K562 (cell line): ENCODE measurements at regions not wholly inside any gene's neighbourhood (a gene's known extent, or its start where the extent isn't known, plus 50 kb on each side); places are given as distances from the start of the nearest gene placed in this dataset.

Experiments
- ARHGAP35 ChIP-seq: fragments of 450-650 bp; IDR thresholded peaks from 2 replicates; pipeline ENCODE4 v1.6.1; 2018; ENCODE audit not compliant: partially characterized antibody
- CBX3 ChIP-seq, 2 experiments: IDR thresholded peaks; 1 replicate in 1 of 2; 2 replicates in 1 of 2; pipeline ENCODE4 v1.6.1; 2012; ENCODE audit warnings: inconsistent platforms in 2 of 2, low read length in 2 of 2, borderline replicate concordance in 1 of 2, control low read depth in 1 of 2
- CCNT2 ChIP-seq: IDR thresholded peaks from 2 replicates; pipeline ENCODE4 v1.6.1; 2011; ENCODE audit warnings: borderline replicate concordance, low read depth, mild to moderate bottlenecking, moderate library complexity, mixed read lengths, low read length; ENCODE audit not compliant: insufficient read length; ENCODE audit errors: extremely low read depth
- CHD2 ChIP-seq: IDR thresholded peaks from 2 replicates; pipeline ENCODE4 v1.6.1; 2011; ENCODE audit warnings: low read depth, low read length
- FOXA3 ChIP-seq, 2 experiments: fragments of 450-650 bp in 1 of 2; sonication (generic) in 1 of 2; formaldehyde crosslinking; IDR thresholded peaks in 1 of 2; conservative IDR thresholded peaks in 1 of 2; 2 replicates each; pipeline versions ENCODE4 v1.4.0 to v1.8.0; 2020 to 2022; ENCODE audit warnings: mild to moderate bottlenecking in 2 of 2, missing genetic modification reagents in 1 of 2
- FOXP1 ChIP-seq: sonication (generic); formaldehyde crosslinking; IDR thresholded peaks from 2 replicates; pipeline ENCODE4 v1.8.0; 2022; ENCODE audit warnings: mild to moderate bottlenecking, missing genetic modification reagents
- GABPA ChIP-seq: fragments of 200-800 bp; sonication (Bioruptor generic); conservative IDR thresholded peaks from 2 replicates; pipeline ENCODE4 v1.6.1; 2016; ENCODE audit warnings: low read depth, missing genetic modification characterization, missing compliant biosample characterization
- GTF2A2 ChIP-seq: IDR thresholded peaks from 2 replicates; pipeline ENCODE4 v1.6.1; 2016; ENCODE audit warnings: mild to moderate bottlenecking, missing genetic modification characterization, missing compliant biosample characterization
- JUNB ChIP-seq: fragments of 450-650 bp; formaldehyde crosslinking; conservative IDR thresholded peaks from 2 replicates; pipeline ENCODE4 v1.4.0; 2020; ENCODE audit warnings: mild to moderate bottlenecking
- MAFG ChIP-seq: fragments of 450-650 bp; conservative IDR thresholded peaks from 2 replicates; pipeline ENCODE4 v1.6.1; 2016; ENCODE audit warnings: missing genetic modification characterization, missing compliant biosample characterization
- MAZ ChIP-seq, 2 experiments: fragments of 450-650 bp in 1 of 2; sonication (generic) in 1 of 2; formaldehyde crosslinking; IDR thresholded peaks in 1 of 2; conservative IDR thresholded peaks in 1 of 2; 2 replicates each; pipeline versions ENCODE4 v1.4.0 to v1.5.0; 2020; ENCODE audit warnings: mild to moderate bottlenecking in 1 of 2, missing genetic modification reagents in 1 of 2
- POLR3A ChIP-seq: IDR thresholded peaks from 2 replicates; pipeline ENCODE4 v1.6.1; 2011; ENCODE audit warnings: borderline replicate concordance, mild to moderate bottlenecking, moderate library complexity; ENCODE audit not compliant: insufficient read length, insufficient read depth; ENCODE audit errors: extremely low read depth
- RB1 ChIP-seq: fragments of 450-650 bp; IDR thresholded peaks from 2 replicates; pipeline ENCODE4 v1.6.1; 2017; ENCODE audit warnings: low read depth, mild to moderate bottlenecking
- SNRNP70 ChIP-seq: fragments of 200-400 bp; formaldehyde crosslinking; optimal IDR thresholded peaks from 2 replicates; pipeline ENCODE3; 2017; ENCODE audit warnings: low read depth, low read length
- SPI1 ChIP-seq: IDR thresholded peaks from 2 replicates; pipeline ENCODE4 v1.6.1; 2011; ENCODE audit warnings: low read depth, low read length, control low read depth, borderline replicate concordance
- SREBF1 ChIP-seq: fragments of 150-350 bp; IDR thresholded peaks from 2 replicates; pipeline ENCODE4 v1.6.1; 2014; ENCODE audit warnings: antibody characterized with exemption, low read depth, low read length, borderline replicate concordance
- STAG1 ChIP-seq: sonication (generic); formaldehyde crosslinking; IDR thresholded peaks from 2 replicates; pipeline ENCODE4 v1.5.0; 2020; ENCODE audit warnings: missing genetic modification reagents, borderline replicate concordance
- TBL1XR1 ChIP-seq, 2 experiments: IDR thresholded peaks; 2 replicates each; pipeline ENCODE4 v1.6.1; 2012; ENCODE audit warnings: improper control_type of control experiment in 2 of 2, low read length in 2 of 2, mild to moderate bottlenecking in 1 of 2
- THRAP3 ChIP-seq: fragments of 450-650 bp; IDR thresholded peaks from 2 replicates; pipeline ENCODE4 v1.6.1; 2016; ENCODE audit warnings: mild to moderate bottlenecking, inconsistent platforms, borderline replicate concordance
- ZNF316 ChIP-seq: fragments of 450-650 bp; IDR thresholded peaks from 2 replicates; pipeline ENCODE4 v1.6.1; 2016
- ZNF644 ChIP-seq: fragments of 200-800 bp; sonication (Bioruptor generic); IDR thresholded peaks from 2 replicates; pipeline ENCODE4 v1.6.1; 2016; ENCODE audit warnings: low read depth, missing genetic modification characterization, missing compliant biosample characterization
- ZNF766 ChIP-seq: fragments of 200-800 bp; sonication (Bioruptor generic); conservative IDR thresholded peaks from 2 replicates; pipeline ENCODE4 v1.6.1; 2016; ENCODE audit warnings: missing genetic modification characterization, missing compliant biosample characterization
- TF ChIP-seq, protein P1 (sequence below): sonication (generic); formaldehyde crosslinking; IDR thresholded peaks from 2 replicates; pipeline ENCODE4 v1.8.0; 2022; ENCODE audit warnings: missing genetic modification reagents, mild to moderate bottlenecking, moderate library complexity, borderline replicate concordance

DNA sequence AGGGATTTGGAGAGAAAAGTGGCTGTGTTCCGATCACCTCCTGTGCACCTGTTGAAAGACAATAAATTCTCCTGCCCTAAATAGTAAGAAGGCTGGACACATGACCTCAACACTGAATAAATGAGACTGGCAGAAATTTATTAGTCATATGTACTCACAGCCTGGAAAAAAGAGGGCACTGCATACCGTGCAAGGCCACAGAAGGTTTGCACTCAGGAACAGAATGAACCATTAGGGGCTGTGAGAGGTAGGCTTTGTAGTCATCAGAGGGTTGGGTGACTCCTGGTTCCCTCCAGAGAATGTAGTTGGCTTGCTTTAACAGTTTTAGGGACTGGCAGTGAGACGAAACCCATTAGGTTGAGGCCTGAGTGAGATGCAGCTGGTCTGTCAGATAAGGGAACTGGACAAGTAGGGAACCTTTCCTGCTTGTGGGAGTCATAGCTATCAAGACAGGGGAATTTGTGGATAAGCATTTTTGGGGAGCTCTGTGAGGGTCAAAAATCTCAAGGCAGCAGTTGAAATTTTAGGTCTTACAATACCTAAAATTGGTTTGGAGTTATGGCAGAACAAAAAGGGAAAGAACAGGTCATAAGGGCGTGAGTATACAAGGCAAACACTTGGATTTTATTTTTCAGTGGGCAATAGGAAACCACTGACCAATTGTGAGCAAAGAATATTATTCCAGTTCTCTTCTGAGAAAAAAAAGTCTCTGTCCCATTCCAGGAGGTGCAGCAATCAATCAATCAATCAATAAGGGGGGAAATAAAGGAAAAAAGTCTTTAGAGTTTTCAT, 67.9 kb upstream of the BTN3A2 start (continued):
- 0 out of 2 replicates have a peak, but pooled peaks have one; percentile 12 for TF ChIP-seq RB1
- TF ChIP-seq ZNF766 (CRISPR knock-in tag): peak; percentile 85
- TF ChIP-seq STAG1: no peak
- TF ChIP-seq SNRNP70: no peak
- 0 out of 2 replicates have a peak, but pooled peaks have one; percentile 21 for TF ChIP-seq GTF2A2 (tag)
- peak; percentile 57 to 74 for TF ChIP-seq MAZ (CRISPR knock-in tag; conservative IDR thresholded peaks at IDR 0.05 in 1 of 2, IDR thresholded peaks at IDR 0.05 in 1 of 2)
- no peak for TF ChIP-seq THRAP3
- 0 out of 2 replicates have a peak, but pooled peaks have one; percentile 17 for TF ChIP-seq CHD2
- peak; percentile 76 to 97; a peak in 3 of 4 replicates for TF ChIP-seq TBL1XR1 (IDR thresholded peaks at IDR 0.05; ENCODE audit: low read length in 2 of 2)
- no peak for TF ChIP-seq GABPA (tag)
- peak; percentile 78; the same call in 1 of the 2 replicates for TF ChIP-seq SPI1
- TF ChIP-seq MAFG: peak; percentile 48
- TF ChIP-seq ZNF644: peak; percentile 70
- TF ChIP-seq ARHGAP35: no peak
- TF ChIP-seq JUNB (CRISPR knock-in tag): no peak
- peak; percentile 11 for TF ChIP-seq CCNT2
- TF ChIP-seq FOXA3 (CRISPR knock-in tag; conservative IDR thresholded peaks at IDR 0.05 in 1 of 2, IDR thresholded peaks at IDR 0.05 in 1 of 2): no peak; a peak in 1 of 4 replicates
- TF ChIP-seq FOXP1 (CRISPR knock-in tag): 0 out of 2 replicates have a peak, but pooled peaks have one; percentile 18
- TF ChIP-seq ZNF316: peak; percentile 51
- TF ChIP-seq SREBF1: 0 out of 2 replicates have a peak, but pooled peaks have one; percentile 63
- peak in 1 of 2 experiments; percentile 93; a peak in 2 of 3 replicates for TF ChIP-seq CBX3 (IDR thresholded peaks at IDR 0.05; ENCODE audit: borderline replicate concordance in 1 of 2, low read length in 2 of 2)
- no peak for TF ChIP-seq POLR3A
- TF ChIP-seq, protein P1, sequence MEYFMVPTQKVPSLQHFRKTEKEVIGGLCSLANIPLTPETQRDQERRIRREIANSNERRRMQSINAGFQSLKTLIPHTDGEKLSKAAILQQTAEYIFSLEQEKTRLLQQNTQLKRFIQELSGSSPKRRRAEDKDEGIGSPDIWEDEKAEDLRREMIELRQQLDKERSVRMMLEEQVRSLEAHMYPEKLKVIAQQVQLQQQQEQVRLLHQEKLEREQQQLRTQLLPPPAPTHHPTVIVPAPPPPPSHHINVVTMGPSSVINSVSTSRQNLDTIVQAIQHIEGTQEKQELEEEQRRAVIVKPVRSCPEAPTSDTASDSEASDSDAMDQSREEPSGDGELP (CRISPR knock-in tag): peak; percentile 84
